Astrocyte of the cerebellum (primary cell): ENCODE measurements at regions not wholly inside any gene's neighbourhood (a gene's known extent, or its start where the extent isn't known, plus 50 kb on each side); places are given as distances from the start of the nearest gene placed in this dataset.
A peak's percentile ranks its signal among the peaks of the same experiment; 100 is the strongest.

Experiments used
- DNase-seq: peaks from one replicate; pipeline ENCODE4 v3.0.0-alpha.2; 2011; ENCODE audit warnings: low read depth
- H3K4me3 ChIP-seq: 2 replicates; pipeline ENCODE4 v1.5.1; 2011; ENCODE audit warnings: mild to moderate bottlenecking, low read depth, low read length, moderate library complexity
- CTCF ChIP-seq: IDR thresholded peaks from 2 replicates; pipeline ENCODE4 v1.5.1; 2012; ENCODE audit warnings: low read length, low read depth, moderate library complexity, mild to moderate bottlenecking; ENCODE audit errors: missing control alignments
- in situ Hi-C: cut with HindIII; loops from 2 replicates; pipeline ENCODE4 v1.10.0; 2017; ENCODE audit warnings: low sequenced_read_pairs

GRCh38 chr2:51998890-51999289 is 967.0 kb upstream of the NRXN1 start:
- in situ Hi-C loops = no loop called here
- DNase-seq = no peak
- TF ChIP-seq CTCF = no peak
- no peak overlapping the region for H3K4me3 ChIP-seq

- H3K4me3 ChIP-seq = no peak overlapping the region
- no peak for DNase-seq
- in situ Hi-C loops = no loop called here
- TF ChIP-seq CTCF = no peak
Observed at GRCh38 chr2:51997571-51997970, 965.6 kb upstream of the NRXN1 start.

GRCh38 chr2:51995293-51995692 is 963.4 kb upstream of the NRXN1 start:
- peak; percentile 83 for DNase-seq
- in situ Hi-C loops = no loop called here
- no peak overlapping the region for H3K4me3 ChIP-seq
- TF ChIP-seq CTCF = no peak

DNA sequence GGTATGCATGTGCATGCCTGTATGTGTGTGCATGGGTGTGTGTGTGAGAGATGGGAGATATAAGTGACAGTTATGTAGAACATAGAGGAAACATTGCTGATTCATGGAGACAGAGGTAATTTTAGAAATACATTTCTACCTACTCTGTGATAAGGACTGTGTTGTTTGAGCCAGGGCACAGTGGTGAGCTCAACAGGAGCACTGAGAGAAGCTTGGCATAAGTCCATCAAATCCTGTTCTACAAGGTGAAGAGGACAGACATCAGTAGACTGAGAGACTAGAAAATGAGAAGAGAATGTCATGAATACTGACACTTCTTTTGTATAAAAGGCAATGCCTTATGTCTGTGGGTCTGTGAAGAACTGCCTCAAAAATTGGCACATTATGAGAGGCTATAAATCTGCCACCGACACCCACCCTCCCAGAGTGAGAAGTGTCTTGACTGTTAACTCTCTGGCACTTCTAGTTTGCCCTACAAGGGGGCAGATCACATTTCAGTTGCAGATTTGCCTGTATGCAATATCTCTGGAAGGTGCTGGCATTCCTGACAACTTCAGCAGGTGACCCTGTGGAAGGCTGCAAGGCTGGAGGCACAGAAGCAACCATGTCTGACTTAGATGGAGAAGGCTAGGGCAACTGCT is 962.3 kb upstream of the NRXN1 start:
- no peak overlapping the region for H3K4me3 ChIP-seq
- DNase-seq = no peak
- in situ Hi-C loops = no loop called here
- TF ChIP-seq CTCF = no peak

DNA sequence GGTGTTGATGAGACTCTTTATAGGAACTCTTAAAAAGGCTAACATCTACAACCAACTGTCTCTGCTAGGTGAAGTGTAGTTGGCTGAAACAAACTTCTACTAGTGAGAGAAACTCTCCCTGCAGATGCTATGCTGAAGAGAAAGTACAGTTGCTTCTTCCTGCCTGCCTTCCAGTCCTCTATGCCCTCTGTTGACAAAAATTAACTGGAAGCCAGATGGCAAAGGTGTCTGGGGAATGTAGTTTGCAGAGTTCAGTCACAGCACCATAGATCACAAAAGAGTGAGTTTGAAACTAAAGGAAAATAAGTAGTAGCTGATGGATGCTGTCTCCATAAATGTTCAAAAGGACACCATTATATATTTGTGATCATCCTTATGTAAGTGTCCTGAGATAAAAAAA is 958.8 kb upstream of the NRXN1 start:
- no peak for TF ChIP-seq CTCF
- H3K4me3 ChIP-seq = no peak overlapping the region
- no peak for DNase-seq
- in situ Hi-C loops = no loop called here

- TF ChIP-seq CTCF = no peak
- no peak overlapping the region for H3K4me3 ChIP-seq
- in situ Hi-C loops = no loop called here
- no peak for DNase-seq
Observed at GRCh38 chr2:51986101-51986500, 954.2 kb upstream of the NRXN1 start.

GRCh38 chr2:51981783-51982182 is 949.9 kb upstream of the NRXN1 start:
- TF ChIP-seq CTCF = no peak

More at GRCh38 chr2:51981783-51982182, 949.9 kb upstream of the NRXN1 start:
- peak; percentile 6 for DNase-seq
- in situ Hi-C loops = no loop called here
- H3K4me3 ChIP-seq = no peak overlapping the region
